Lung (tissue), 11 donors: ENCODE measurements at regions not wholly inside any gene's neighbourhood (a gene's known extent, or its start where the extent isn't known, plus 50 kb on each side); places are given as distances from the start of the nearest gene placed in this dataset.
"Not testable (repeated sequence)": the region's sequence is repeated elsewhere in the genome, so short reads cannot be mapped to it uniquely, and the experiment has no call there.

ENCODE experiments used
- ATAC-seq: fragments of 200-7000 bp; cut with Tn5 transposase; one replicate; pipeline ENCODE4 v1.9.1; 2020; ENCODE audit warnings: moderate number of reproducible peaks; ENCODE audit not compliant: insufficient read depth, low FRiP score
- DNase-seq, 3 donors: peaks; one replicate each; pipeline ENCODE4 v3.0.0-alpha.2; 2013 to 2017
- H3K27ac ChIP-seq, 2 donors: one replicate each; pipeline ENCODE4 v1.5.1; 2013; ENCODE audit warnings: mild to moderate bottlenecking in 2 of 2, moderate library complexity in 2 of 2, control low read depth in 1 of 2, inconsistent platforms in 1 of 2, low read depth in 1 of 2, low read length in 1 of 2
- H3K27me3 ChIP-seq, 3 donors: one replicate each; pipeline ENCODE4 v1.5.1; 2013; ENCODE audit warnings: low read length in 2 of 3; ENCODE audit not compliant: control insufficient read depth in 3 of 3, insufficient read depth in 3 of 3
- H3K36me3 ChIP-seq, 4 donors: one replicate each; pipeline ENCODE4 v1.5.1; 2013; ENCODE audit warnings: low read length in 4 of 4, mild to moderate bottlenecking in 1 of 4, moderate library complexity in 1 of 4; ENCODE audit not compliant: control insufficient read depth in 4 of 4, insufficient read depth in 4 of 4
- H3K4me1 ChIP-seq, 5 donors: one replicate each; pipeline ENCODE4 v1.5.1; 2013; ENCODE audit warnings: low read length in 5 of 5, mild to moderate bottlenecking in 2 of 5, moderate library complexity in 1 of 5; ENCODE audit not compliant: control insufficient read depth in 5 of 5, insufficient read depth in 5 of 5
- H3K4me3 ChIP-seq: one replicate; pipeline ENCODE4 v1.5.1; 2013; ENCODE audit warnings: mild to moderate bottlenecking, control low read depth, moderate library complexity
- H3K9ac ChIP-seq, 2 donors: one replicate each; pipeline ENCODE4 v1.5.1; 2013; ENCODE audit warnings: low read length in 2 of 2, control low read depth in 1 of 2; ENCODE audit not compliant: insufficient read depth in 1 of 2
- H3K9me3 ChIP-seq, 4 donors: one replicate each; pipeline ENCODE4 v1.5.1; 2013; ENCODE audit warnings: low read length in 3 of 4, mild to moderate bottlenecking in 1 of 4, moderate library complexity in 1 of 4; ENCODE audit not compliant: control insufficient read depth in 4 of 4, insufficient read depth in 3 of 4
- WGBS, 2 donors: extraction: QIAGEN DNeasy Blood & Tissue Kit; methylation state at CpG; one replicate each; pipeline ENCODE4 v1.1.7; 2013; 5-methylcytosine and 5-hydroxymethylcytosine counted together
- TF ChIP-seq, protein P1 (sequence below): IDR thresholded peaks from 2 replicates; pipeline ENCODE4 v1.5.1; 2012; ENCODE audit warnings: mild to moderate bottlenecking; ENCODE audit errors: control extremely low read depth, extremely low read depth
- donor health status: control.
- donor health status: control.
- donor health status: Bipolar disorder and iron deficiency.
- donor health status: healthy.
- donor health status: DM: yes; HTN: yes; CAD: no.

DNA sequence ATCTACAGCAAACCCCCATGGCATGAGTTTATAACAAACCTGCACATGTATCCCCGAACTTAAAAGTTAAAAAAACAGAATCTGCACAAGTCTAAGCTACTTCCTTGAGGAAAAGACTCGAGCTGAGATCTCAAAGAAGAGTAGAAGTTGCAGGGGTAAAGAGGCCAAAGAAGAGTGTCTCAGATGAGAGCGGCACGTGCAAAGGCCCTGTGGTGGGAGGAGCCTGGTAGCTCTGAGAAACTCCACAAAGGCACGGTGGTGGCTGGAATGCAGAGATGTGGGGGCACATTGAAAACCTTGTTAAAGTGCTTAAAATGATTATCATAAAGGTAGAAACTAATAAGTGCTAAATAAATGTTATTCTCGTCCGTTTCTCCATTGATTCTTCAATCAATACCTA, 103.2 kb upstream of the GRK3 start:
- WGBS, 2 donors = 93 to 98% methylated on average over 7 of the region's 7 CpGs
- H3K9me3 ChIP-seq = peaks cover 0 to 2% (median 0%) of the 10 kb centered on the region in 4 donors
- no peak for ATAC-seq
- H3K27me3 ChIP-seq = no peaks in the 10 kb centered on the region
- H3K36me3 ChIP-seq = peaks cover 3 to 22% (median 12%) of the 10 kb centered on the region in 4 donors
- no peak overlapping the region for H3K4me3 ChIP-seq
- no peak overlapping the region for H3K9ac ChIP-seq
- TF ChIP-seq, protein P1, sequence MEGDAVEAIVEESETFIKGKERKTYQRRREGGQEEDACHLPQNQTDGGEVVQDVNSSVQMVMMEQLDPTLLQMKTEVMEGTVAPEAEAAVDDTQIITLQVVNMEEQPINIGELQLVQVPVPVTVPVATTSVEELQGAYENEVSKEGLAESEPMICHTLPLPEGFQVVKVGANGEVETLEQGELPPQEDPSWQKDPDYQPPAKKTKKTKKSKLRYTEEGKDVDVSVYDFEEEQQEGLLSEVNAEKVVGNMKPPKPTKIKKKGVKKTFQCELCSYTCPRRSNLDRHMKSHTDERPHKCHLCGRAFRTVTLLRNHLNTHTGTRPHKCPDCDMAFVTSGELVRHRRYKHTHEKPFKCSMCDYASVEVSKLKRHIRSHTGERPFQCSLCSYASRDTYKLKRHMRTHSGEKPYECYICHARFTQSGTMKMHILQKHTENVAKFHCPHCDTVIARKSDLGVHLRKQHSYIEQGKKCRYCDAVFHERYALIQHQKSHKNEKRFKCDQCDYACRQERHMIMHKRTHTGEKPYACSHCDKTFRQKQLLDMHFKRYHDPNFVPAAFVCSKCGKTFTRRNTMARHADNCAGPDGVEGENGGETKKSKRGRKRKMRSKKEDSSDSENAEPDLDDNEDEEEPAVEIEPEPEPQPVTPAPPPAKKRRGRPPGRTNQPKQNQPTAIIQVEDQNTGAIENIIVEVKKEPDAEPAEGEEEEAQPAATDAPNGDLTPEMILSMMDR = no peak
- DNase-seq = no peak
- peaks cover 0 to 6% (median 2%) of the 10 kb centered on the region in 5 donors for H3K4me1 ChIP-seq
- H3K27ac ChIP-seq = no peak overlapping the region

DNA sequence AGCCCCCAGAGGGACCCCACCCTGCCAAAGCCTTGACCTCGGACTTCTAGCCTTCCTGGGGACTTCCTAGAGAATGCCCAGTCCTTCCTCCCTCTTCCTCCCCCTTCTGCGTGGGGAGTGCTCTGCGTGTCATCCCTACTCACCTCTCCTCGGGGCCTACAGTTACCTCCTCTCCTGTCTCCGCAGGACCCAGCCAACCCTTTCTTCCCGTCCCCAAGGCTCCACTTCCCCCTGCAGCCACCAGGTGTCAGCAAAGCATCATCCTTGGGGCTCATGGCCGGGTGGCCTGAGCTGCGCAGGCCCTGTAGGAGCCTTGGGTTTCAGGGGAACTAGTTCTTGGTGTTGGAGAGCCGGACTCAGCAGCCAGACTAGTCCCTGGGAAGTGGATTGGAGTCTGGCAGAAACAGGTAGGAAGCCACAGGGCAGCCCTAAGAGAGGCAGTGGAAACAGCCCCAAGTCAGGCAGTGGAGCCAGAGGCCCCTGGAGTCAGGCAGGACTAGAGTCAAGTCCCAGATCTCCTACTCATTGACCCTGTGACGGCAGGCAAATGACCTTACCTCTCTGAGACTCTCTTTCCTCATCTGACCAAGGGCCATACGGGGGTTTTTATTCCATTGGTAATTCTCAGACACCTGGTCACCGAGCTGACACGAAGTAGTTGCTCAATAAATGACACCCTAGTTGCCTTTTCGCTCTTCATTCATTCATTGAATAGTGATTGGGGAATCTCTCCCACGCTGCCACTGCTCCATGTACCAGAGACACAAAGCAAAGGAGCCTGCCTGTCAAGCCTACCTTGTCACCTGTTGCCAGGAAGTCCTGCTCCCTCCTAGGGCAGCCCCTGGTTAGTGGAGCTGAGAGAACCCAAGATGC, 101.8 kb upstream of the GRK3 start:
- not testable (repeated sequence) for H3K27me3 ChIP-seq, H3K9me3 ChIP-seq, H3K4me3 ChIP-seq, H3K27ac ChIP-seq, H3K4me1 ChIP-seq, H3K9ac ChIP-seq
- peaks cover 3 to 18% (median 12%) of the 10 kb centered on the region in 4 donors for H3K36me3 ChIP-seq
- WGBS, 2 donors = 38 to 41% methylated on average over 14 to 15 of the region's 15 CpGs
- TF ChIP-seq, protein P1 = peak; percentile 99
- peak; percentile 79 for ATAC-seq
- DNase-seq = peak; percentile 86 to 89 (median 89)

DNA sequence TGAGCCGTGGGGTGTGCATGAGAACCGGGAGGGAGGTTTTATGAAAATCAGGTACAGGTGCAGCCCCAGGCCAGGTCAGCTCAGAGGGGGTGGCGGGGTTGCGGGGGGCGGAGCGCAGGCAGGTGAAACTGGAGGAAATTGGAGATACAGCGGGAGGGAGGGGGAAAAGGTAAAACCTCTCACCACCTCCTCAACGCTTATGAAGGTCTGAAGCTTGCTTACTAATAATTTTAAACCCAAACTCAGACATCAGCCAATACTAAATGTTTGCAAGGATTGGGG, 101.2 kb upstream of the GRK3 start:
- not testable (repeated sequence) for ATAC-seq, H3K27me3 ChIP-seq, H3K27ac ChIP-seq, H3K9me3 ChIP-seq, H3K9ac ChIP-seq, H3K4me1 ChIP-seq, H3K4me3 ChIP-seq, DNase-seq
- 87 to 91% methylated on average over 8 of the region's 8 CpGs for WGBS, 2 donors
- peaks cover 3 to 17% (median 12%) of the 10 kb centered on the region in 4 donors for H3K36me3 ChIP-seq

DNA sequence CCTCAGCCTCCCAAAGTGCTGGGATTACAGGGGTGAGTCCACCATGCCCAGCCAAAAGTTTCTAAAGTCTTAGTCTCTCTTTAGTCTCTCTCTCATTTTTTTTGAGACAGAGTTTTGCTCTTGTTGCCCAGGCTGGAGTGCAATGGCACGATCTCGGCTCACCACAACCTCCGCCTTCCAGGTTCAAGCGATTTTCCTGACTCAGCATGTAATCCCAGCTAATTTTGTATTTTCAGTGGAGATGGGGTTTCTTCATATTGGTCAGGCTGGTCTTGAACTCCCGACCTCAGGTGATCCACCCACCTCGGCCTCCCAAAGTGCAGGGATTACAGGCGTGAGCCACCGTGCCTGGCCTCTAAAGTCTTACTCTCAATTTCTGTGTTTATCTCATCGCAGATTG, 100.1 kb upstream of the GRK3 start:
- not testable (repeated sequence) for H3K4me3 ChIP-seq, DNase-seq, H3K27ac ChIP-seq, ATAC-seq, H3K9me3 ChIP-seq, H3K9ac ChIP-seq, H3K27me3 ChIP-seq, H3K4me1 ChIP-seq
- peaks cover 3 to 14% (median 8%) of the 10 kb centered on the region in 4 donors for H3K36me3 ChIP-seq
- 94 to 96% methylated on average over 9 of the region's 9 CpGs for WGBS, 2 donors
